Neuron (in vitro differentiated cells): ENCODE measurements at regions not wholly inside any gene's neighbourhood (a gene's known extent, or its start where the extent isn't known, plus 50 kb on each side); places are given as distances from the start of the nearest gene placed in this dataset.

Source experiments
- H2AFZ ChIP-seq: one replicate; pipeline ENCODE4 v1.6.1; 2013; ENCODE audit warnings: low read depth, mild to moderate bottlenecking, inconsistent platforms, low read length, moderate library complexity
- H3K27me3 ChIP-seq: one replicate; pipeline ENCODE4 v1.6.1; 2013; ENCODE audit warnings: low read length; ENCODE audit not compliant: insufficient read depth
- H3K36me3 ChIP-seq: one replicate; pipeline ENCODE4 v1.6.1; 2013; ENCODE audit warnings: low read length; ENCODE audit not compliant: insufficient read depth
- H3K4me1 ChIP-seq: one replicate; pipeline ENCODE4 v1.6.1; 2013; ENCODE audit warnings: low read length; ENCODE audit not compliant: insufficient read depth
- H3K4me3 ChIP-seq: 2 replicates; pipeline ENCODE4 v1.5.1; 2013; ENCODE audit warnings: mild to moderate bottlenecking, low read length, moderate library complexity
- H3K9me3 ChIP-seq: one replicate; pipeline ENCODE4 v1.6.1; 2013; ENCODE audit warnings: low read length

DNA sequence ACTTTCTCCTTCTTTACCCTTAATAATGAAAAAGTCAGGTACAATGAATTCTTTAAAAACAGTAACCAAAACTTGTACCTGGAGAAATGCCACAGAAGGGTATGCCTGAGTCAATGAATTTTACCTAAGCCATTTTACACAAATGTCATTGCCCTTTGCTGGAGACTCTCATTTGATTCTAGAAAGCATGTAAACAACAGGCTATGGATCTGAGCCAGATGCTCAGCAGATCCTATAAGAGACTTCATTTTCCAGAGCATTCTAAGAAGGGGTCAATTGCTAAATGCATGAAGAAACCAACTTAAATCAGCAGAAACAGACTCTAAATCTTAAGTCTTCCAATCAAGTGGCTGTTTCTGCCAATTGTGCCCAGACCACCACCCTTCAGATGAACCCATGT, 83.8 kb upstream of the GALNT15 start:
- Histone ChIP-seq H3K4me3 (no peak overlapping the region), H3K36me3 (no peaks in the 10 kb centered on the region), H3K9me3 (no peaks in the 10 kb centered on the region), H3K27me3 (no peaks in the 10 kb centered on the region), H2AFZ (no peak overlapping the region), H3K4me1 (no peaks in the 10 kb centered on the region)

- no peaks in the 10 kb centered on the region for H3K27me3 ChIP-seq
- H3K4me1 ChIP-seq = no peaks in the 10 kb centered on the region
- H3K36me3 ChIP-seq = no peaks in the 10 kb centered on the region
- no peak overlapping the region for H3K4me3 ChIP-seq
- H2AFZ ChIP-seq = no peak overlapping the region
- no peaks in the 10 kb centered on the region for H3K9me3 ChIP-seq
Measured at GRCh38 chr3:16092923-16093322, 81.6 kb upstream of the GALNT15 start.

DNA sequence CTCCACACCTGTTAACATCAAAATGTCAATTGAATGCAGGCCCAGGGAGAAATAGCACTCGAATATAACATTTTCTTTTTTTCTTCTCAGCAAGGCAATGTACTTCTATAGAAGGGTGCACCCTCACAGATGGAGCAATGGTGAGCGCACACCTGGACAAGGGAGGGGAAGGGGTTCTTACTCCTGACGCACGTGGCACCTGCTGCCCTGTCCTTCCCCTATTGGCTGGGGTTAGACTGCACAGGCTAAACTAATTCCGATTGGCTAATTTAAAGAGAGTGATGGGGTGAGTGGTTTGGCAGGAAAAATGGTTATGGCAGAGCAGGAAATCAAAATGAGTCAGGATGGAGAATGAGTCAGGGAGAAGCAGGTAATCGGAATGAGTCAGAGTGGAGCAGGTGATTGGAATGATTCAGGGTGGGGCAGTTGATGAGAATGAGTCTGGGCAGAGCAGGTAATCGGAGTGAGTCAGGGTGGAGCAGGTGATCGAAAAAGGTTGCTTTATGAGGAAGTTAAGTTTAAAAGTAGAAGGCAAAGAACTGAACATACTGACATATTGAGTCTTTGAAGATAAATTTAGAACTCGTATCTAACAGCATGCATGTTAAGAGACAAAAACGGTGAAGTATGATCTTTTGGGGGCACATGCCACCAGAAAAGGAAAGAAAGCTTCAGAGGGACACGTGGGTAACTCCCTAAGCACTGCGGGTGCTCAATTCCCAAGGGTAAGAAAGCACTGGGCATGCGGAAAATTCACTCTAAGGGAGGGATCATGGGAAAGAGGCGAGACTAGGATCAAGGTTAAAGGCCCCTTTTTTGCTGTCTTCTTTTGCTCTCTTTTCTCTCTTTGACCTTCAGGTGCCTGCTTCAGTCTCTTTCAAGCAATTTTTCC, 72.9 kb upstream of the GALNT15 start:
- Histone ChIP-seq H3K9me3 (no peaks in the 10 kb centered on the region), H3K27me3 (no peaks in the 10 kb centered on the region), H2AFZ (no peak overlapping the region), H3K4me1 (no peaks in the 10 kb centered on the region), H3K4me3 (no peak overlapping the region), H3K36me3 (no peaks in the 10 kb centered on the region)

- no peak overlapping the region for H3K4me3 ChIP-seq
- no peak overlapping the region for H2AFZ ChIP-seq
- no peaks in the 10 kb centered on the region for H3K27me3 ChIP-seq
- H3K4me1 ChIP-seq = no peaks in the 10 kb centered on the region
- H3K9me3 ChIP-seq = no peaks in the 10 kb centered on the region
- H3K36me3 ChIP-seq = no peaks in the 10 kb centered on the region
Measured at GRCh38 chr3:16102187-16102561, 72.3 kb upstream of the GALNT15 start.

- Histone ChIP-seq H3K4me1 (no peaks in the 10 kb centered on the region), H3K4me3 (no peak overlapping the region), H3K9me3 (no peaks in the 10 kb centered on the region), H3K36me3 (no peaks in the 10 kb centered on the region), H2AFZ (no peak overlapping the region), H3K27me3 (no peaks in the 10 kb centered on the region)
Measured at GRCh38 chr3:16102905-16103364, 71.5 kb upstream of the GALNT15 start.

DNA sequence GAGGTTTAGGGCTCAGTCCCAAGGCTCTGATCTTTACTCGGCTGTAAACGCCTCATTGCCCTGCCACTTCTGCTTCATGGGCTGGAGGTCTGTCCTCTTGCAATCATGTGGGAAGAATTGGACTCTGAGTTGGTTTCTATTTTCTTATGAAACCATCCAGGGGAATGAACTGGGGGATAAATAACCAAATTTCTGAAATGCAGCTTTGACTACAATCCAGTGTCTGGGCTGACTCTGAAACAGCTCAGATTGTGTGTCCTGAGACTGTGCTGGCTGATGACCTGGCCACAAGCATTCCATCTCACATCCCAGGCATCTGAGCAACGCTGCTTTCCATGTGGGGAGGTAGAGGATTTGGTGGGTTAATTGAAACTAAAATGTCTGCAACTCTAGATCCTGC, 71.0 kb upstream of the GALNT15 start:
- Histone ChIP-seq H3K9me3 (no peaks in the 10 kb centered on the region), H3K36me3 (no peaks in the 10 kb centered on the region), H3K4me1 (no peaks in the 10 kb centered on the region), H3K27me3 (no peaks in the 10 kb centered on the region), H3K4me3 (no peak overlapping the region), H2AFZ (no peak overlapping the region)

DNA sequence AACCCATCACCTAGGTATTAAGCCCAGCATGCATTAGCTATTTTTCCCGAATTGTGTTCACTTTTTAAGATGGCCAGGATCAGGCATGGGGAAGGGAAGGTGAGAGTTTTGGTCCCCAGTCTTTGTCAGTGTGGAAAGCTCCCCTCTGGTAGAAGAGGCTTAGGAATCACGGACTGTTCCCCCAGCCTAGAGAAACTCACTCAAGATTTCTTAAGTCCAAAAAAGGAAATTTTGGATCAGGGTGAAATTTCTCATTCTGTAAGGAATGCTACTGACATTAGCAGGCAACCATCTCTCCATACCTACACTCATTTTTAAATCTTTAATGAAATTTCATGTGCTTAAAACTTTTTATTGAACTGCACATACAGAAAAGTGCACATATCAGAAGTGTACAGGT, 70.3 kb upstream of the GALNT15 start:
- Histone ChIP-seq H3K9me3 (no peaks in the 10 kb centered on the region), H2AFZ (no peak overlapping the region), H3K4me1 (no peaks in the 10 kb centered on the region), H3K4me3 (no peak overlapping the region), H3K36me3 (no peaks in the 10 kb centered on the region), H3K27me3 (no peaks in the 10 kb centered on the region)

DNA sequence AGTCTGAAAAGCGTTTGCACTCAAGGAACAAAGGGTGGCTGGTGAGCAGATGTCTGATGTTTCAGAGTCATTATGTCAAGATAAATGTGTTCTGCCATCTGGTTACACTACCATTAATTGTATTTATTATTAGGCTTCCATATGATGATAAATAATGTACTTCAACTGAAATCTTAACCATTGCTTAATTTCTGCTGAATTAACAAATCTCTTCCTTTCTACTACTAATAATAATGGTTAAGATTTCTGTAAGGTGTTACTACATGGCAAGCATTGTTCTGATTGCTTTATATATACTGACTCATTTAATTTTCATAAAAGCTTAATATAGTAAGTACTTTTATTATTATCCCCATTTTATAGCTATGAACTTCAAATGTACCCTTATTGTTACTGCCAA, 68.4 kb upstream of the GALNT15 start:
- H3K4me3 ChIP-seq = no peak overlapping the region
- H3K9me3 ChIP-seq = no peaks in the 10 kb centered on the region
- H3K4me1 ChIP-seq = no peaks in the 10 kb centered on the region
- no peaks in the 10 kb centered on the region for H3K27me3 ChIP-seq
- no peak overlapping the region for H2AFZ ChIP-seq
- H3K36me3 ChIP-seq = no peaks in the 10 kb centered on the region

- no peaks in the 10 kb centered on the region for H3K36me3 ChIP-seq
- no peaks in the 10 kb centered on the region for H3K27me3 ChIP-seq
- H3K4me3 ChIP-seq = no peak overlapping the region
- H2AFZ ChIP-seq = no peak overlapping the region
- no peaks in the 10 kb centered on the region for H3K9me3 ChIP-seq
- H3K4me1 ChIP-seq = no peaks in the 10 kb centered on the region
Measured at GRCh38 chr3:16108424-16108823, 66.1 kb upstream of the GALNT15 start.

- Histone ChIP-seq H2AFZ (no peak overlapping the region), H3K27me3 (no peaks in the 10 kb centered on the region), H3K4me3 (no peak overlapping the region)
Measured at GRCh38 chr3:16109929-16110328, 64.6 kb upstream of the GALNT15 start.

GRCh38 chr3:16112910-16113504, 61.5 kb upstream of the GALNT15 start:
- H3K4me1 ChIP-seq = no peaks in the 10 kb centered on the region
- no peaks in the 10 kb centered on the region for H3K9me3 ChIP-seq
- no peaks in the 10 kb centered on the region for H3K36me3 ChIP-seq
- H3K4me3 ChIP-seq = no peak overlapping the region
- no peaks in the 10 kb centered on the region for H3K27me3 ChIP-seq
- no peak overlapping the region for H2AFZ ChIP-seq

More at GRCh38 chr3:16109929-16110328, 64.6 kb upstream of the GALNT15 start:
- Histone ChIP-seq H3K36me3 (no peaks in the 10 kb centered on the region), H3K4me1 (no peaks in the 10 kb centered on the region), H3K9me3 (no peaks in the 10 kb centered on the region)

DNA sequence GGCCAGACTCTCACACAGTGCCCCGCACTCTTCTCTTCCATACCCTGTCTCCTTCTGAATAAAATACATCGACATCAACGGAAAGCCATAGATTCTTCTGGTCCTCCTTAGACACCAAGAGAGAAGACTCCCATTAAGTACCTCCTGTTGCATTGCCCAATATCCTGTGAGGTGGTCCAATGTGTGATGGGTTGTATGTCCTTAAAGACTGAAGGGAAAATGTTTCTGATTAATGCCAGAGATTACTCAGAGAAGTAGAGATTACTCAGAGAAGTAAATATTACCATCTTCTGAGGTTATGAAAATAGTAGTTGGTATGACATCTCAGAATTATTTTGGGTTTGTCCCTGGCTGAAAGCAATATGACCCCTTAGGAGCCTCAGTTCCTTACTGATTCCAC, 60.8 kb upstream of the GALNT15 start:
- Histone ChIP-seq H3K4me1 (no peaks in the 10 kb centered on the region), H3K27me3 (no peaks in the 10 kb centered on the region), H2AFZ (no peak overlapping the region), H3K4me3 (no peak overlapping the region), H3K36me3 (no peaks in the 10 kb centered on the region), H3K9me3 (no peaks in the 10 kb centered on the region)

- H3K9me3 ChIP-seq = no peaks in the 10 kb centered on the region
- no peaks in the 10 kb centered on the region for H3K4me1 ChIP-seq
- no peaks in the 10 kb centered on the region for H3K36me3 ChIP-seq
- H2AFZ ChIP-seq = no peak overlapping the region
- no peaks in the 10 kb centered on the region for H3K27me3 ChIP-seq
- H3K4me3 ChIP-seq = no peak overlapping the region
Measured at GRCh38 chr3:16114429-16114828, 60.1 kb upstream of the GALNT15 start.
